ENCODE measurements at regions not wholly inside any gene's neighbourhood (a gene's known extent, or its start where the extent isn't known, plus 50 kb on each side); places are given as distances from the start of the nearest gene placed in this dataset.

GRCh38 chr5:6950250-6950649 is 237.0 kb downstream of the TENT4A start:
- no peak for TF ChIP-seq EZH2 (IDR thresholded peaks at IDR 0.05; ENCODE audit: borderline replicate concordance, insufficient read depth, low read depth, low read length, poor library complexity, severe bottlenecking)
- TF ChIP-seq, protein P1, sequence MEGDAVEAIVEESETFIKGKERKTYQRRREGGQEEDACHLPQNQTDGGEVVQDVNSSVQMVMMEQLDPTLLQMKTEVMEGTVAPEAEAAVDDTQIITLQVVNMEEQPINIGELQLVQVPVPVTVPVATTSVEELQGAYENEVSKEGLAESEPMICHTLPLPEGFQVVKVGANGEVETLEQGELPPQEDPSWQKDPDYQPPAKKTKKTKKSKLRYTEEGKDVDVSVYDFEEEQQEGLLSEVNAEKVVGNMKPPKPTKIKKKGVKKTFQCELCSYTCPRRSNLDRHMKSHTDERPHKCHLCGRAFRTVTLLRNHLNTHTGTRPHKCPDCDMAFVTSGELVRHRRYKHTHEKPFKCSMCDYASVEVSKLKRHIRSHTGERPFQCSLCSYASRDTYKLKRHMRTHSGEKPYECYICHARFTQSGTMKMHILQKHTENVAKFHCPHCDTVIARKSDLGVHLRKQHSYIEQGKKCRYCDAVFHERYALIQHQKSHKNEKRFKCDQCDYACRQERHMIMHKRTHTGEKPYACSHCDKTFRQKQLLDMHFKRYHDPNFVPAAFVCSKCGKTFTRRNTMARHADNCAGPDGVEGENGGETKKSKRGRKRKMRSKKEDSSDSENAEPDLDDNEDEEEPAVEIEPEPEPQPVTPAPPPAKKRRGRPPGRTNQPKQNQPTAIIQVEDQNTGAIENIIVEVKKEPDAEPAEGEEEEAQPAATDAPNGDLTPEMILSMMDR (IDR thresholded peaks at IDR 0.05) = no peak
